Right lobe of liver (tissue), 6 donors: ENCODE measurements at regions not wholly inside any gene's neighbourhood (a gene's known extent, or its start where the extent isn't known, plus 50 kb on each side); places are given as distances from the start of the nearest gene placed in this dataset.

ENCODE experiments used
- ATAC-seq, 4 donors: fragments of 200-7000 bp; cut with Tn5 transposase; one replicate each; pipeline ENCODE4 v1.9.1; 2020; ENCODE audit warnings: mild to moderate bottlenecking in 4 of 4, moderate library complexity in 4 of 4
- DNase-seq, 3 donors: peaks; one replicate each; pipeline ENCODE4 v3.0.0-alpha.2; 2020
- H3K27ac ChIP-seq, 3 donors: fragments of 200-600 bp; one replicate each; pipeline ENCODE4 v1.8.0; 2022
- H3K27me3 ChIP-seq, 2 donors: fragments of 200-600 bp; one replicate each; pipeline ENCODE4 v1.8.0; 2022
- H3K36me3 ChIP-seq, 4 donors: fragments of 200-600 bp; sonication (generic) in 1 of 4; one replicate each; pipeline versions ENCODE4 v1.5.1 to v1.8.0; 2017 to 2022; ENCODE audit warnings: control low read depth in 1 of 4
- H3K4me1 ChIP-seq, 4 donors: fragments of 200-600 bp; sonication (generic) in 1 of 4; one replicate each; pipeline versions ENCODE4 v1.5.1 to v1.8.0; 2017 to 2022; ENCODE audit warnings: control low read depth in 1 of 4
- H3K4me3 ChIP-seq, 3 donors: fragments of 200-600 bp; one replicate each; pipeline ENCODE4 v1.8.0; 2022
- H3K9me3 ChIP-seq, 4 donors: fragments of 200-600 bp; sonication (generic) in 1 of 4; one replicate each; pipeline versions ENCODE4 v1.5.1 to v1.8.0; 2017 to 2022; ENCODE audit warnings: control low read depth in 1 of 4
- CTCF ChIP-seq, 4 donors: fragments of 200-600 bp in 3 of 4; fragments of 450-650 bp in 1 of 4; IDR thresholded peaks; one replicate each; pipeline versions ENCODE4 v1.5.1 to v1.8.0; 2016 to 2022; ENCODE audit warnings: antibody characterized with exemption in 4 of 4, mild to moderate bottlenecking in 2 of 4
- POLR2A ChIP-seq: fragments of 450-650 bp; IDR thresholded peaks from one replicate; pipeline ENCODE4 v1.6.1; 2017; ENCODE audit warnings: antibody characterized with exemption, mild to moderate bottlenecking
- WGBS: methylation state at CpG from one replicate; pipeline ENCODE4 v1.1.6; 2018; ENCODE audit warnings: low coverage, low lambda C conversion rate; ENCODE audit not compliant: insufficient coverage; ENCODE audit errors: missing lambda C conversion rate; 5-methylcytosine and 5-hydroxymethylcytosine counted together
- intact Hi-C, 2 donors: fragments of 100-400 bp; cut with DNase I; formaldehyde crosslinking; loops; one replicate each; pipeline versions ENCODE4 v1.11.2 to v1.14.1; 2022
- donor health status: DM: no; HTN: yes; CAD: no.
- donor health status: DM: no; HTN: no; CAD: no.
- donor health status: DM: no; HTN: no; CAD: no.
- donor health status: DM: no; HTN: yes; CAD: no.
- donor health status: DM: no; HTN: yes; CAD: no.

GRCh38 chr7:85290269-85290668 is 103.4 kb upstream of the SEMA3D start:
- intact Hi-C loops, result no loop called here
- no peak for DNase-seq
- TF ChIP-seq CTCF (IDR thresholded peaks at IDR 0.05), result no peak
- TF ChIP-seq POLR2A, result no peak
- ATAC-seq, result no peak
- Histone ChIP-seq H3K9me3 (peaks cover 0 to 5% (median 0%) of the 10 kb centered on the region in 4 donors), H3K27me3 (no peaks in the 10 kb centered on the region), H3K4me1 (no peaks in the 10 kb centered on the region), H3K27ac (no peak overlapping the region), H3K36me3 (no peaks in the 10 kb centered on the region), H3K4me3 (no peak overlapping the region)
- 51% methylated on average over 2 of the region's 2 CpGs for WGBS

- Histone ChIP-seq H3K36me3 (no peaks in the 10 kb centered on the region), H3K4me1 (no peaks in the 10 kb centered on the region), H3K9me3 (peaks cover 0 to 5% (median 0%) of the 10 kb centered on the region in 4 donors), H3K27me3 (no peaks in the 10 kb centered on the region), H3K4me3 (no peak overlapping the region), H3K27ac (no peak overlapping the region)
- intact Hi-C loops, result no loop called here
- DNase-seq (no peak), ATAC-seq (no peak)
- WGBS, result 34% methylated on average over 4 of the region's 4 CpGs
- TF ChIP-seq CTCF (IDR thresholded peaks at IDR 0.05) (no peak), POLR2A (no peak)
Measured at GRCh38 chr7:85289279-85289678, 102.4 kb upstream of the SEMA3D start.

GRCh38 chr7:85287106-85287825 is 100.4 kb upstream of the SEMA3D start:
- TF ChIP-seq POLR2A (no peak), CTCF (IDR thresholded peaks at IDR 0.05) (no peak)
- Histone ChIP-seq H3K27me3 (no peaks in the 10 kb centered on the region), H3K36me3 (no peaks in the 10 kb centered on the region), H3K27ac (no peak overlapping the region), H3K9me3 (peaks cover 0 to 4% (median 0%) of the 10 kb centered on the region in 4 donors), H3K4me1 (no peaks in the 10 kb centered on the region), H3K4me3 (no peak overlapping the region)
- no peak for ATAC-seq
- 52% methylated on average over 4 of the region's 4 CpGs for WGBS
- intact Hi-C loops, result no loop called here
- DNase-seq, result no peak

- DNase-seq, result no peak
- Histone ChIP-seq H3K9me3 (no peaks in the 10 kb centered on the region), H3K27ac (no peak overlapping the region), H3K36me3 (no peaks in the 10 kb centered on the region), H3K27me3 (no peaks in the 10 kb centered on the region), H3K4me3 (no peak overlapping the region), H3K4me1 (no peaks in the 10 kb centered on the region)
- TF ChIP-seq POLR2A (no peak), CTCF (IDR thresholded peaks at IDR 0.05) (no peak)
- WGBS, result 38% methylated on average over 3 of the region's 3 CpGs
- ATAC-seq, result no peak
- intact Hi-C loops, result no loop called here
Measured at GRCh38 chr7:85286446-85286845, 99.6 kb upstream of the SEMA3D start.
